GM19239 (cell line): ENCODE measurements at regions not wholly inside any gene's neighbourhood (a gene's known extent, or its start where the extent isn't known, plus 50 kb on each side); places are given as distances from the start of the nearest gene placed in this dataset.

ENCODE experiments used
- DNase-seq: peaks from one replicate; pipeline ENCODE4 v3.0.0; 2011; ENCODE audit warnings: low spot score; ENCODE audit not compliant: insufficient read length
- FAIRE-seq: peaks from 2 replicates; lab custom pipeline; 2011; peaks lifted over from hg19 to GRCh38; lab: Jason Lieb, UNC

GRCh38 chr1:57512386-57512785, 88.5 kb upstream of the DAB1 start:
- FAIRE-seq (no peak), DNase-seq (no peak)

- FAIRE-seq = no peak
Observed at GRCh38 chr1:57506941-57507340, 83.1 kb upstream of the DAB1 start.

GRCh38 chr1:57503337-57503736, 79.5 kb upstream of the DAB1 start:
- FAIRE-seq (no peak), DNase-seq (no peak)

More at GRCh38 chr1:57506941-57507340, 83.1 kb upstream of the DAB1 start:
- DNase-seq = no peak

- FAIRE-seq = no peak
- DNase-seq = no peak
Observed at GRCh38 chr1:57500136-57500830, 76.4 kb upstream of the DAB1 start.

GRCh38 chr1:57494530-57495079, 70.7 kb upstream of the DAB1 start:
- DNase-seq (no peak), FAIRE-seq (no peak)

- DNase-seq (no peak), FAIRE-seq (no peak)
Observed at GRCh38 chr1:57492586-57493226, 68.8 kb upstream of the DAB1 start.

- FAIRE-seq (no peak), DNase-seq (no peak)
Observed at GRCh38 chr1:57489358-57490036, 65.6 kb upstream of the DAB1 start.

- FAIRE-seq (no peak), DNase-seq (no peak)
Observed at GRCh38 chr1:57485643-57486042, 61.8 kb upstream of the DAB1 start.

- no peak for FAIRE-seq
- DNase-seq = no peak
Observed at GRCh38 chr1:57483954-57484353, 60.1 kb upstream of the DAB1 start.

GRCh38 chr1:57479471-57479870, 55.6 kb upstream of the DAB1 start:
- no peak for FAIRE-seq
- no peak for DNase-seq

GRCh38 chr1:57475366-57475765, 51.5 kb upstream of the DAB1 start:
- DNase-seq = no peak
- no peak for FAIRE-seq

GRCh38 chr1:57474137-57474750, 50.4 kb upstream of the DAB1 start:
- FAIRE-seq (no peak), DNase-seq (no peak)
